ENCODE measurements at regions not wholly inside any gene's neighbourhood (a gene's known extent, or its start where the extent isn't known, plus 50 kb on each side); places are given as distances from the start of the nearest gene placed in this dataset.

- no peak for DNase-seq (ENCODE audit: low read depth)
Measured at GRCh38 chr1:62370594-62370993, 51.4 kb upstream of the KANK4 start.

- DNase-seq (ENCODE audit: low read depth), result no peak
Measured at GRCh38 chr1:62371375-62371774, 52.1 kb upstream of the KANK4 start.

GRCh38 chr1:62373221-62373620 is 54.0 kb upstream of the KANK4 start:
- DNase-seq (ENCODE audit: low read depth), result no peak

- DNase-seq (ENCODE audit: low read depth), result no peak
Measured at GRCh38 chr1:62377043-62377562, 57.9 kb upstream of the KANK4 start.

- DNase-seq (ENCODE audit: low read depth), result no peak
Measured at GRCh38 chr1:62380181-62380580, 56.7 kb upstream of the USP1 start.

GRCh38 chr1:62381831-62382657 is 54.8 kb upstream of the USP1 start:
- no peak for DNase-seq (ENCODE audit: low read depth)

- no peak for DNase-seq (ENCODE audit: low read depth)
Measured at GRCh38 chr1:62382658-62382955, 54.2 kb upstream of the USP1 start.

GRCh38 chr1:62384276-62385005 is 52.4 kb upstream of the USP1 start:
- DNase-seq (ENCODE audit: low read depth), result peak; percentile 89

GRCh38 chr1:62385923-62386322 is 50.9 kb upstream of the USP1 start:
- no peak for DNase-seq (ENCODE audit: low read depth)

GRCh38 chr1:62386351-62387121 is 50.3 kb upstream of the USP1 start:
- DNase-seq (ENCODE audit: low read depth), result no peak

Data from iris pigment epithelial cell (primary cell).